Loucy (cell line): ENCODE measurements at regions not wholly inside any gene's neighbourhood (a gene's known extent, or its start where the extent isn't known, plus 50 kb on each side); places are given as distances from the start of the nearest gene placed in this dataset.
"Not testable (repeated sequence)": the region's sequence is repeated elsewhere in the genome, so short reads cannot be mapped to it uniquely, and the experiment has no call there.

Experiments used
- H2AFZ ChIP-seq: fragments of 200-600 bp; sonication (generic); 2 replicates; pipeline ENCODE4 v1.6.0; 2016; ENCODE audit warnings: antibody characterized with exemption, mild to moderate bottlenecking, low read length, moderate library complexity
- H3F3A ChIP-seq: fragments of 200-600 bp; 2 replicates; pipeline ENCODE4 v1.6.0; 2016; ENCODE audit warnings: antibody characterized with exemption, low read depth, mild to moderate bottlenecking
- H3K27me3 ChIP-seq: fragments of 200-600 bp; sonication (generic); 2 replicates; pipeline ENCODE4 v1.6.1; 2014; ENCODE audit warnings: low read length, mild to moderate bottlenecking; ENCODE audit not compliant: insufficient read depth, poor library complexity, severe bottlenecking
- H3K36me3 ChIP-seq: fragments of 200-600 bp; sonication (generic); 2 replicates; pipeline ENCODE4 v1.6.1; 2016; ENCODE audit warnings: low read length; ENCODE audit not compliant: insufficient read depth
- H3K4me1 ChIP-seq: fragments of 200-600 bp; sonication (generic); 2 replicates; pipeline ENCODE4 v1.5.1; 2014; ENCODE audit warnings: low read length, mild to moderate bottlenecking; ENCODE audit not compliant: insufficient read depth, poor library complexity, severe bottlenecking
- H3K4me2 ChIP-seq: fragments of 200-600 bp; sonication (generic); 2 replicates; pipeline ENCODE4 v1.6.0; 2014; ENCODE audit warnings: antibody characterized with exemption, low read length, low read depth, mild to moderate bottlenecking; ENCODE audit not compliant: poor library complexity, severe bottlenecking
- H3K4me3 ChIP-seq: fragments of 200-600 bp; sonication (generic); 2 replicates; pipeline ENCODE4 v1.5.1; 2014; ENCODE audit warnings: low read length, mild to moderate bottlenecking, mixed read lengths; ENCODE audit not compliant: poor library complexity, severe bottlenecking
- H3K79me2 ChIP-seq: fragments of 200-600 bp; sonication (generic); 2 replicates; pipeline ENCODE4 v1.6.1; 2014; ENCODE audit warnings: low read length; ENCODE audit not compliant: insufficient read depth
- H3K9ac ChIP-seq: fragments of 200-600 bp; sonication (generic); 2 replicates; pipeline ENCODE4 v1.6.0; 2014; ENCODE audit warnings: mild to moderate bottlenecking, low read depth, low read length, moderate library complexity; ENCODE audit not compliant: poor library complexity, severe bottlenecking
- H3K9me2 ChIP-seq: fragments of 200-600 bp; sonication (generic); replicated peaks from 2 replicates; pipeline ENCODE4 v1.6.1; 2016; ENCODE audit warnings: low read depth, low read length, mixed read lengths
- H3K9me3 ChIP-seq: fragments of 200-600 bp; sonication (generic); 2 replicates; pipeline ENCODE4 v1.6.1; 2014; ENCODE audit warnings: mild to moderate bottlenecking, antibody characterized with exemption, low read length, low read depth; ENCODE audit not compliant: insufficient read depth
- H4K20me1 ChIP-seq: fragments of 200-600 bp; sonication (generic); 2 replicates; pipeline ENCODE4 v1.6.0; 2014; ENCODE audit warnings: antibody characterized with exemption, low read length, mild to moderate bottlenecking; ENCODE audit not compliant: insufficient read depth, poor library complexity, severe bottlenecking
- EZH2phosphoT487 ChIP-seq: fragments of 200-600 bp; IDR thresholded peaks from 2 replicates; pipeline ENCODE4 v1.6.1; 2018; ENCODE audit warnings: antibody characterized with exemption, mild to moderate bottlenecking, moderate library complexity, borderline replicate concordance
- TF ChIP-seq, protein P1 (sequence below): fragments of 200-600 bp; sonication (generic); conservative IDR thresholded peaks from 2 replicates; pipeline ENCODE4 v1.5.1; 2014; ENCODE audit warnings: mild to moderate bottlenecking, antibody characterized with exemption, low read length

DNA sequence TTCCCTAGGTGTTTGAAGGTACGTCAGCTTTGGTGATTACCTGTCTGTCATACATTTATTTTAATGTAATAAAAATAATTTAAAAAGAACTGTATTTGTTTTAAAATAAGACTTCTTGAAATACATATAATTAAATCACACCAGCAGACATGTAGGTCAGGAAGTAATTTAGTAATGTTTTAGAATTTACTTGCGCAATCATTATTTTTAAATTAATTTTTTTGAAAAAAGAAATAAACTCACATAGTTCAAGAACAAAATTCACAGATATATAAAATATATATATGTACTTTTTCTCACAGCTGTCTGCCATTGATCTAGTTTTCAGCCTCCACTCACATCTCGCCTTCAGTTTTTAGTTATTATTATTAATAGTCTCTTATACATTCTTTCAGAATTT lies 875.9 kb downstream of the TTLL7 start:
- TF ChIP-seq, protein P1, sequence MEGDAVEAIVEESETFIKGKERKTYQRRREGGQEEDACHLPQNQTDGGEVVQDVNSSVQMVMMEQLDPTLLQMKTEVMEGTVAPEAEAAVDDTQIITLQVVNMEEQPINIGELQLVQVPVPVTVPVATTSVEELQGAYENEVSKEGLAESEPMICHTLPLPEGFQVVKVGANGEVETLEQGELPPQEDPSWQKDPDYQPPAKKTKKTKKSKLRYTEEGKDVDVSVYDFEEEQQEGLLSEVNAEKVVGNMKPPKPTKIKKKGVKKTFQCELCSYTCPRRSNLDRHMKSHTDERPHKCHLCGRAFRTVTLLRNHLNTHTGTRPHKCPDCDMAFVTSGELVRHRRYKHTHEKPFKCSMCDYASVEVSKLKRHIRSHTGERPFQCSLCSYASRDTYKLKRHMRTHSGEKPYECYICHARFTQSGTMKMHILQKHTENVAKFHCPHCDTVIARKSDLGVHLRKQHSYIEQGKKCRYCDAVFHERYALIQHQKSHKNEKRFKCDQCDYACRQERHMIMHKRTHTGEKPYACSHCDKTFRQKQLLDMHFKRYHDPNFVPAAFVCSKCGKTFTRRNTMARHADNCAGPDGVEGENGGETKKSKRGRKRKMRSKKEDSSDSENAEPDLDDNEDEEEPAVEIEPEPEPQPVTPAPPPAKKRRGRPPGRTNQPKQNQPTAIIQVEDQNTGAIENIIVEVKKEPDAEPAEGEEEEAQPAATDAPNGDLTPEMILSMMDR = no peak
- no peak for TF ChIP-seq EZH2phosphoT487
- H3K79me2 ChIP-seq = no peaks in the 10 kb centered on the region
- H4K20me1 ChIP-seq = no peaks in the 10 kb centered on the region
- no peak overlapping the region for H2AFZ ChIP-seq
- no peaks in the 10 kb centered on the region for H3F3A ChIP-seq
- no peak overlapping the region for H3K4me2 ChIP-seq
- H3K9me3 ChIP-seq = no peaks in the 10 kb centered on the region
- no peak overlapping the region for H3K4me3 ChIP-seq
- no peaks in the 10 kb centered on the region for H3K36me3 ChIP-seq
- H3K4me1 ChIP-seq = no peaks in the 10 kb centered on the region
- H3K9me2 ChIP-seq = no peaks in the 10 kb centered on the region
- H3K9ac ChIP-seq = no peak overlapping the region
- no peaks in the 10 kb centered on the region for H3K27me3 ChIP-seq

DNA sequence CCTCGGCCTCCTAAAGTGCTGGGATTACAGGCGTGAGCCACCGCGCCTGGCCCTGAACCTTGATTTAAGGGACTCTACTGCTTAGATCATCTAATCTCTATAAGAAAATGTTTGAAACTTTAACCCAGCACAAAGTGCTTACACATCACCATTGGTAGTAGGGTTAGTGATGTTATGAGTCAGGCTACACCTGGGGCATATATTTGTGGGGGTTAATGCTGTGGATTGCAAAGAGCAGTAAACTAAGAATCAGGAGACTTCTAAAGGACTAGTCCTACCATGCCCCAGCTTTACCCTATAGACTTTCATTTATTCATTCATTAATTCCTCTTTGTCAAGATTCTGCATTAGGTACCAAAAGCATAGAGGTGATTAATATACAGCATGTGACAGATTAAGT lies 880.5 kb downstream of the TTLL7 start:
- H3K4me1 ChIP-seq = no peaks in the 10 kb centered on the region
- H3K27me3 ChIP-seq = no peaks in the 10 kb centered on the region
- no peaks in the 10 kb centered on the region for H3K9me2 ChIP-seq
- no peak overlapping the region for H2AFZ ChIP-seq
- H3F3A ChIP-seq = no peaks in the 10 kb centered on the region
- no peak overlapping the region for H3K4me2 ChIP-seq
- H3K9me3 ChIP-seq = no peaks in the 10 kb centered on the region
- no peak overlapping the region for H3K4me3 ChIP-seq
- H3K79me2 ChIP-seq = no peaks in the 10 kb centered on the region
- no peak overlapping the region for H3K9ac ChIP-seq
- TF ChIP-seq, protein P1 = no peak
- no peak for TF ChIP-seq EZH2phosphoT487
- no peaks in the 10 kb centered on the region for H4K20me1 ChIP-seq
- H3K36me3 ChIP-seq = no peaks in the 10 kb centered on the region

DNA sequence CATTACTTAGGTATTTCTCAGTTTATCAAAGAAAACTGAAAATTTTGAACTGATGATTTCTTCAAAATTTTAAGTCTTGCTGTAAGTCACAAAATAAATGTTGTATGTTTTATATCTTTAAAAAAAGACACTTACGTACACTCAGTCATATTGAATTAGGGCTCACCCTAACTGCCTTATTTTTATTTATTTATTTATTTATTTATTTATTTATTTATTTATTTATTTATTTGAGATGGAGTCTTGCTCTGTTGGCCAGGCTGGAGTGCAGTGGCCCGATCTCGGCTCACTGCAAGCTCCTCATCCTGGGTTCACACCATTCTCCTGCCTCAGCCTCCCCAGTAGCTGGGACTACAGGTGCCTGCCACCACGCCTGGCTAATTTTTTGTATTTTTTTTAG lies 881.9 kb downstream of the TTLL7 start:
- H3F3A ChIP-seq, H4K20me1 ChIP-seq, H3K79me2 ChIP-seq, H3K36me3 ChIP-seq, H3K9ac ChIP-seq, H3K4me1 ChIP-seq, H3K9me3 ChIP-seq, H3K9me2 ChIP-seq, H3K4me3 ChIP-seq, H3K4me2 ChIP-seq, H2AFZ ChIP-seq, H3K27me3 ChIP-seq: not testable (repeated sequence)

DNA sequence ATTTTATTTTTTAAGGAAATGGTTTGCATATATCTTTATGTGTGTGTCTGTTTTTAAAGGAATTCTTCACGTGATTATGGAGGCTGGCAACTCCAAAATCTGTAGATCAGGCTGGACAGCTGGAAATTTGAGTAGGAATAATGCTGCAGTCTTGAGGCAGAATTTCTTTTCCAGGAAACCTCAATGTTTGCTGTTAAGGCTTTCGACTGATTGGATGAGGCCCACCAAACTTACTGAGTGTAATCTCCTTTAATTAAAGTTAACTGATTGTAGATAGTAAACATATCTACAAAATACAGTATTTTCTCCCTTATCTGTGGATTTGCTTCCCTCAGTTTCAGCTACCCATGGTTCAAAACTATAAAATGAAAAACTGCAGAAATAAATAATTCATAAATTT lies 883.1 kb downstream of the TTLL7 start:
- TF ChIP-seq, protein P1 = no peak
- no peak for TF ChIP-seq EZH2phosphoT487
- H3K79me2 ChIP-seq = no peaks in the 10 kb centered on the region
- H3K4me1 ChIP-seq = no peaks in the 10 kb centered on the region
- no peak overlapping the region for H3K4me2 ChIP-seq
- no peak overlapping the region for H2AFZ ChIP-seq
- no peak overlapping the region for H3K4me3 ChIP-seq
- no peaks in the 10 kb centered on the region for H3F3A ChIP-seq
- H3K9ac ChIP-seq = no peak overlapping the region
- H3K36me3 ChIP-seq = no peaks in the 10 kb centered on the region
- H4K20me1 ChIP-seq = no peaks in the 10 kb centered on the region
- no peaks in the 10 kb centered on the region for H3K9me2 ChIP-seq
- H3K27me3 ChIP-seq = no peaks in the 10 kb centered on the region
- no peaks in the 10 kb centered on the region for H3K9me3 ChIP-seq
